Activated CD4-positive, alpha-beta T cell treated with anti-CD3 and anti-CD28 coated beads, Interleukin-2, amount 10 ng/mL, durations not matched to agents 24 days and 14 days (primary cell): ENCODE measurements at regions not wholly inside any gene's neighbourhood (a gene's known extent, or its start where the extent isn't known, plus 50 kb on each side); places are given as distances from the start of the nearest gene placed in this dataset.

Experiments used
- DNase-seq: peaks from one replicate; pipeline ENCODE4 v3.0.0; 2022
- H3K27ac Mint-ChIP-seq: one replicate; pipeline ENCODE4 v1.8.0; 2022; ENCODE audit warnings: mild to moderate bottlenecking, mixed read lengths
- H3K27me3 Mint-ChIP-seq: one replicate; pipeline ENCODE4 v1.8.0; 2022; ENCODE audit warnings: mixed read lengths
- H3K36me3 Mint-ChIP-seq: one replicate; pipeline ENCODE4 v1.8.0; 2022; ENCODE audit warnings: low read depth, mild to moderate bottlenecking, mixed read lengths
- H3K4me1 Mint-ChIP-seq: one replicate; pipeline ENCODE4 v1.8.0; 2021; ENCODE audit warnings: mixed read lengths
- H3K4me3 Mint-ChIP-seq: one replicate; pipeline ENCODE4 v1.8.0; 2022; ENCODE audit warnings: mild to moderate bottlenecking, moderate library complexity, mixed read lengths
- H3K9me3 Mint-ChIP-seq: one replicate; pipeline ENCODE4 v1.8.0; 2021; ENCODE audit warnings: mixed read lengths
- intact Hi-C: fragments of 100-400 bp; cut with micrococcal nuclease; formaldehyde crosslinking; loops from one replicate; pipeline ENCODE4 v1.15.1; 2023

DNA sequence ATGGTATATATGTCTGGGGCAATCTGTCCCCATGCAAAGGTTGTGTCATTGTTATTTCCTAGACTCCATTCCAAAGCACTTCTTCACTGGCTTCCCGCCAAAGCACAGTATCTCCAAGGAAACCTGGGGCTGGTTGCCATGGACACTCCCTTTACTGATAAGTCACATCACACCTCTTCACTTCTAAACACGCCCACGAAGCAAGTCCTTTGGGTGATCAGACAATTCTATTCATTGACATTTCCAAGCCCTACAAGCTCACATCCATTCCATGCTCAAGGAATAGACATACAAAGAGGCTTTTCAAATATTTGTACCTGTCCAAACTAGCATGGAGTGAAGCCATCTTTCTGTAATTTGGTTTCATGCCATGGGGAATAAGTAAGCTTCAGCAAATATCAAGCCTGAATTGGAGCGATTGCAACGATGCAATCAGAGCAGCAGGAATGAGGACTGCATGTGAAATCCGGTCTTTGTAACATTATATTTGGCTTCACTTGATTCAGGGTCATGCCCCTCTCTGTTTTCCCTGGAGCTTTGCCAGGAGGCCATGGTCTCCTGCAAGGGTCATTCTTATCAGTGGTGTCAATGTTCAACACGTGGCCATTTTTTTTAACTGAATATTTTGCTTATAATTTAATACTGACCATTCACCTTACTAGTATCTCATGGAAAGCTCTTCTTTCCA, 201.6 kb upstream of the TMC3 start:
- H3K4me1 Mint-ChIP-seq: no peaks in the 10 kb centered on the region
- H3K9me3 Mint-ChIP-seq: no peaks in the 10 kb centered on the region
- intact Hi-C loops: no loop called here
- no peaks in the 10 kb centered on the region for H3K36me3 Mint-ChIP-seq
- H3K27me3 Mint-ChIP-seq: peaks cover 9% of the 10 kb centered on the region
- no peak overlapping the region for H3K27ac Mint-ChIP-seq
- no peak for DNase-seq
- no peak overlapping the region for H3K4me3 Mint-ChIP-seq

DNA sequence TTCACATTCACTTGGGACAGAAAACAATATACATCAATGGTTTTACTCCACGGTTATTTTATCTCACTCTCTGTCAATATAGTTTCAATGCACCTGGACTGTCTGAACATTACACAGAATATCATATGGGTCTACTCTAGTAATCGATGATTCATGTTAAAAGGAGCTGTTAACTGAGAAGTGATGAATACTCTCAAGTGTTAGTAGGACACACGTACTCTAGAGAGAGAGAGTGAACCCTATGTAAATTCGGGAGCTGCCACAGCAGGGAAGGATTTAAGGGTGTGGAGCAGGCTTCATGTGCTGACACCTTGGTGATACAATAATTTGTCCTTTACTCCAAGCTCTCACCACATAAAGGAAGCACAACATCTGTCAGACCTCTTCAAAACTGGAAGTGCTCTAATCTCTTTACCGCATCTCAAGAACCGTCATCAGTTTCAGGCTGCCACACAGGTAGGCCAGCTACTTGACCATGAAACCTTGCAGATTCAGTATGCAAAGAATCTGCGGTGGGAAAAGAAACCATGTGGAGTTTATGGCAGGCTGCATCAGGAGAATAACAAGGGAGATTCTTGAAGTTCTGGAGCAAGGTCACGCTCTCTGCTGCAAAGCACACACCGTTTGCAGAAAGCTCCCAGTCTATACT, 199.2 kb upstream of the TMC3 start:
- Mint-ChIP-seq H3K4me3 (no peak overlapping the region), H3K27me3 (peaks cover 10% of the 10 kb centered on the region), H3K4me1 (no peaks in the 10 kb centered on the region), H3K36me3 (no peaks in the 10 kb centered on the region), H3K9me3 (no peaks in the 10 kb centered on the region), H3K27ac (no peak overlapping the region)
- DNase-seq: no peak
- intact Hi-C loops: no loop called here

DNA sequence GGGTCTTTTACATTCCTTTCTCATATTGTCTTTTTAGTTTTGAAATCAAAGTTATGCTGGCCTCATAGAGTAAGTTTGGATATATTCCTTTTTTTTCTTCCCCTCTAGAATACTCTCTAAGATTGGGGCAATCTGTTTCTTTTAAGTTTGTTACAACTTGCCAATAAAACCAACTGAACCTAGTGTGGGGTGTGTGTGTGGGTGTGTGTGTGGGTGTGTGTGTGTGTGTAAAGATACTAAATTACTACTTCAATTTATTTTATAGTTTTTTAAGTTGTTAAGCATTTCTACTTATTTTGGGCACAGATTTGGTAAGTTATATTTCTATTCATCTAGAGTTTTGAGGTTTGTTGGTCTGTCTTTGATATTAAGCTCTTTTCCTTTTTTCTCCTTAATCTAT, 198.2 kb upstream of the TMC3 start:
- no peak for DNase-seq
- intact Hi-C loops: no loop called here
- Mint-ChIP-seq H3K27ac (no peak overlapping the region), H3K4me3 (no peak overlapping the region), H3K9me3 (no peaks in the 10 kb centered on the region), H3K4me1 (no peaks in the 10 kb centered on the region), H3K36me3 (no peaks in the 10 kb centered on the region), H3K27me3 (peaks cover 10% of the 10 kb centered on the region)

DNA sequence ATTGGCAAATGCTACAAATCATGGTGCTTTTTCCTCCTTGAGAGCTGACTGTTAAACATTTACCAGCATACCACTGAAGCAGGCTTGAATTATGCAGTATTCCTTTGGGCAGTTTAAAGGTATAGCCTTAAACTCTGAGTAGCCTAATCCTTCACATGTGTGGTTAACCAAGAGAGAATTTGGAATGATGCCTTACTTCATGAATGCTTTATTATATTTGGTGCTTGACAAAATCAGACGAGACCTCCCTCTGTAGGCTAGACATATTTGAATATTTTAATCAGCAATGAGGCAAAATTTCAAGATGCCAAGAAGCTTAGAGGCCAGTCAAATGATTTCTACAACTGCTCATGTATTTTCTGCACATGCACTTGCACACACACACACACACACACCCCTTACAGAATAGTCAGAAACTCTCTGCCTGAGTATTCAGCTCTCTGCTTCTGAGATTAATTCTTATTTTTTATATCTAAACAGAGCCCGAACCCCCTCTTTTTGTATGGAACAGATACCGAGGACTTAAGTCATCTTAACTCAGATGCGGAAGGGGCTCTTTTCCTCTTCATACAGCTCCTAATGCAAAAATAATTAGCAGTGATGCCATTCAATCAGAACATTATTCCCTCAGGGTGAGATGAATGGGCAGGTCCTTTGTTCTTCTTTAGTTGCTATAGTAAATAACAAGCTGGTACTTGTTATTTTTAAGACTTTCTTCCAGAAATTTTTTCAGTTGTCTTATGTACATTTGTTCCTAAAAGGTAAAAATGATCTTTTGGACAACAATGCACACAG, 195.5 kb upstream of the TMC3 start:
- Mint-ChIP-seq H3K27me3 (peaks cover 8% of the 10 kb centered on the region), H3K9me3 (no peaks in the 10 kb centered on the region), H3K4me1 (no peaks in the 10 kb centered on the region), H3K4me3 (no peak overlapping the region), H3K36me3 (no peaks in the 10 kb centered on the region), H3K27ac (no peak overlapping the region)
- intact Hi-C loops: no loop called here
- DNase-seq: no peak

DNA sequence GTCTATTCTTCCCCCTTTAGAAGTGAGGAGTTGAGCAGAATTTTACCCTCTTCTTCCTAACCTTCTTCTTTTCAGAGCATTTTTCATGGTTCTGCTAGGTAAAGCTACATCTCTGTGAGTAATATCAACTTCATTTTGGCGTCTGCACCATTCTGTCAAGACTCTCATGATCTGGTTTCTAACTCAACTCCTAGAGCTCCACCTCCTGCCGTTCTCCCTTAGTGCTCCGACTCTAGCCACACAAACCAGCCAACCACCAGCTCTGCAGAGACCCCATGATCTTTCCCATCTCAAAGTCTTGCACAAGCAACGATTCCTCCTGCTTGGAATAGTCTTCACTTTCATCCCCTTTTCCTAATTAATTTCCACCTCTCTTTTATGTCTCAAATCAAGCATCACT, 193.9 kb upstream of the TMC3 start:
- H3K36me3 Mint-ChIP-seq: no peaks in the 10 kb centered on the region
- DNase-seq: no peak

DNA sequence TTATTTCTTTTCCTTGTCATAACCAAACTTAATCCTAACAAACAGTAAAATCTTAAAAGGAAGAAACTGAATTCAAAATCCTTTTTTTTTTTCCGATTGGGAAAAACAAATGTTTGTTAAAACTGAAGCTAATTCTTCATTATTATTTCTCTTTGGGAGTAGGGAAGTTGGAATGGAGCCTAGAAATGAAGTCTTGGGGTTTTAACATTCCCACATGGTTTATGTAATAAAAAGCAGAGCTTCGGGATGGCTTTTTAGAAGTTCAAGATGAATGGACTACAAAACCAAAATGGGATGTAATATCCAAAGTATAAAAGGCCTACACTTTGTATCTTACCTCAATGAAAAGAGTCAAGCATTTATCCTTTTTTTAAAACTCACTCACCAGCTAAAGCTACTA, 189.0 kb upstream of the TMC3 start:
- H3K9me3 Mint-ChIP-seq: no peaks in the 10 kb centered on the region
- H3K27me3 Mint-ChIP-seq: peaks cover 4% of the 10 kb centered on the region
- H3K4me3 Mint-ChIP-seq: no peak overlapping the region
- no peaks in the 10 kb centered on the region for H3K4me1 Mint-ChIP-seq
- H3K36me3 Mint-ChIP-seq: no peaks in the 10 kb centered on the region
- intact Hi-C loops: no loop called here
- H3K27ac Mint-ChIP-seq: no peak overlapping the region
- no peak for DNase-seq

More for the DNA sequence above, 193.9 kb upstream of the TMC3 start:
- H3K4me3 Mint-ChIP-seq: no peak overlapping the region
- no peaks in the 10 kb centered on the region for H3K4me1 Mint-ChIP-seq
- H3K9me3 Mint-ChIP-seq: no peaks in the 10 kb centered on the region
- intact Hi-C loops: no loop called here
- H3K27ac Mint-ChIP-seq: no peak overlapping the region
- H3K27me3 Mint-ChIP-seq: peaks cover 6% of the 10 kb centered on the region

DNA sequence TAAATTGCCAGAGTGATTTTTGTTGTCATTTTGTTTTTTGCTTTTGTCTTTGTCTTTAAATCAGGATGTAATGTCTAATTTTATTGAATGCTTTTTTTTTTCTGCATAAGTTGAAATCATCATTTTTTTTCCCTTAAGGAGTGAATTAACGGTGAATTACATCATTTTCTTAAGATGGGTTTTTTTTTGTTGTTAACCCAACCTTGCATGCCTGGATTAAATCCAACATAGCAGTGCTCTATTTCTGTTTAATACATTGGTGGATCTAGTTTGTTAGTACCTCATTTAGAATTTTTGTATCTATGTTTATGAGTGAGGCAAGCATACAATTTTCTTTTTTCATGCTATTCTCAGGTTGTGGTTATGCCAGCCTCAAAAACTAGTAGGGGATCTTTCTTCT, 186.4 kb upstream of the TMC3 start:
- Mint-ChIP-seq H3K27me3 (peaks cover 10% of the 10 kb centered on the region), H3K36me3 (no peaks in the 10 kb centered on the region), H3K9me3 (no peaks in the 10 kb centered on the region), H3K4me1 (no peaks in the 10 kb centered on the region), H3K4me3 (no peak overlapping the region), H3K27ac (no peak overlapping the region)
- DNase-seq: no peak
- intact Hi-C loops: no loop called here

DNA sequence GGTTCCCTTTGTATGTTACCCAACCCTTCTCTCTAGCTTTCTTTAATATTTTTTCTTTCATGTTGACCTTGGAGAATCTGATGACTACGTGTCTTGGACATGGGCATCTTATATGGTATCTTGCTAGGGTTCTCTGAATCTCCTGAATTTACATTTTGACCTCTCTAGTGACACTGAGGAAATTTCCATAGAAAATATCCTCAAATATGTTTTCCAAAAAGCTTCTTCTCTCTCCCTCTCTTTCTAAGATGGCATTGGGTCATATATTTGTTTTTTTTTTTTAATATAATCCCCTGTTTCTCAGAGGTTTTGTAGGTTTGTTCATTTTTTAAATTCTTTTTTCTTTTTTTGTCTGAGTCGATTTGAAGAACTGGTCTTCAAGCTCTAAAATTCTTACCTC, 184.0 kb upstream of the TMC3 start:
- no peaks in the 10 kb centered on the region for H3K36me3 Mint-ChIP-seq
- H3K4me1 Mint-ChIP-seq: no peaks in the 10 kb centered on the region
- no peaks in the 10 kb centered on the region for H3K9me3 Mint-ChIP-seq
- intact Hi-C loops: no loop called here
- H3K27ac Mint-ChIP-seq: no peak overlapping the region
- DNase-seq: no peak
- H3K27me3 Mint-ChIP-seq: peaks cover 13% of the 10 kb centered on the region
- H3K4me3 Mint-ChIP-seq: no peak overlapping the region

DNA sequence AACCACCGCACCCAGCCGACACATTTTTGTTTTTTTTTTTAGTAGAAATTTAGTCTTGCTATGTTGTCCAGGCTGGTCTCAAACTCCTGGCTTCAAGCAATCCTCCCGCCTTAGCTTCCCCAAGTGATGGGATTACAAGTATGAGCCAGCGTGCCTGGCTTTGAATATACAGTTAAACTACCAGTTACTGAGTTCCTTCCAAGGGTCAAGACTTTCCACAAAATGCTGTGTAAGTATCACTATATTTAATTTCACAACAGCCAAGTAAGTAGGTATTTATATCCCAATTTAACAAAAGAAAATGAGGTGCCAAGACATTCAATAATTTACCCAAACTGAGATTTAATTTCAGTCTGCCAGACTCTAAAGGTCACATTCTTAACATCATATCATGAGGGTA, 181.3 kb upstream of the TMC3 start:
- H3K4me3 Mint-ChIP-seq: no peak overlapping the region
- DNase-seq: no peak
- H3K4me1 Mint-ChIP-seq: no peaks in the 10 kb centered on the region
- H3K27me3 Mint-ChIP-seq: peaks cover 14% of the 10 kb centered on the region
- no peaks in the 10 kb centered on the region for H3K36me3 Mint-ChIP-seq
- H3K27ac Mint-ChIP-seq: no peak overlapping the region
- no peaks in the 10 kb centered on the region for H3K9me3 Mint-ChIP-seq
- intact Hi-C loops: no loop called here

DNA sequence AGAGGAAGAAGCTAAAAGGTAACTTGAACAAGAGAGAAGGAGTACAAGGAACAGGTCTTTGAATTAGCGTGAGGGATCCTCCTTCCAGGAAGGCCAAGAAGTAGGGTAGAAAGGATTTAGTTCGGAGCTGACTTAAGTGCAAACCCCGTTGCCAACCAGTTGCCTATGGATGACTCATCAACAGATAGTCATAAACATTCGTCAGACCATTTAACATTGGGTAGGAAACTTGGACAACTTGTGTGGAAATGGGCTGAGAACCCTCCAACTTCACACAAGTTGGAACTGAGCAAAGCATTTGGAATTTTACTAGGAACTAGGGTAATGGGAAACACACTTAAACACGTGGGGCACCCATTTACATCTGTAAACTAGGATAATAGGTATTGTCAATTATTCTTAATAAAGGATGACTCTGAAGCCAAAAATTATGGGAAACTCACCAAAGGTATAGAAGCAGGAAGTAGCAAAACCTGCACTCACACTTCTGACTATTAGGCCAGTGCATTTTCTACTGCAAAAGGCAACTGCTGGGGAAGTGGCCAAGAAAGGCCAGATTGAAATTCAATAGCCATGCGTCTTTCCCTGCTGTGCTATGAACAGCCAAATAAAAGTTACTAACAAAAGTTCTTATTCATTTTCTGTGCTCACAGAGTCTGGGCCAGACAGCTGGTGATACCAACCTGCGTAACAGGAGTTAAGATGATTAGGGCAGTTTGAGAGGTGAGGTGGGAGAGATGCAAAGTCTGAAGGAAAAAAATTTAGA, 174.5 kb upstream of the TMC3 start:
- intact Hi-C loops: no loop called here
- H3K9me3 Mint-ChIP-seq: no peaks in the 10 kb centered on the region

DNA sequence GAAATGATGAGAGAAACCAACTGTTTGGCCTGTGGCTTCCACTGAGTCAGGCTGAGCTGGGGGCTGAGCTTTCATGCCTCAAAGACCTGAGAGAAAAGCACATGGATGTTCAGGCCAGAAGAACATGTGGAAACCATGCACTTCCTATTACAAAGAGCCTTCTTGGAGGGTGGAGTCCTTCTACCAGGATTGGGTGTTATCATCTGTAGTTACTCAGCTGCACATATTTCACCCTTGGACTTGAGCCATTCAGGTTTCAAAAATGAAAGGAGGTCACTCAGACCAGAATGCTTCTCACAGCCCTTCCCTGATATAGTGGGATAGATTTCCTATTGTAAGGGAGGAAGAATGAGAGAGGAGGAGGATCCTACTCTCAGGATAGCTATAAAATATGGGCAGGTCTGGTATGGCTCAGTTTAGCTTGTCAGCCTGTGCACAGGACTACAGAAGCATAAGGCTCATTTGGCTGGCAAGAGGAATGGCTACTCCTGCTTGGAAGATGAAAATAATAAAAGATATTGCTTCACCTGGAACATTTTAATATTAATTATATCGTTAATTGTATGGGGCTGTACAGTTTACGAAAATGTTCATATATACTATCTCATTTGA, 173.6 kb upstream of the TMC3 start:
- Mint-ChIP-seq H3K9me3 (no peaks in the 10 kb centered on the region), H3K27me3 (peaks cover 2% of the 10 kb centered on the region), H3K36me3 (no peaks in the 10 kb centered on the region), H3K27ac (no peak overlapping the region), H3K4me1 (no peaks in the 10 kb centered on the region), H3K4me3 (no peak overlapping the region)
- no peak for DNase-seq
- intact Hi-C loops: no loop called here

More for the DNA sequence above, 174.5 kb upstream of the TMC3 start:
- no peak overlapping the region for H3K27ac Mint-ChIP-seq
- peaks cover 6% of the 10 kb centered on the region for H3K27me3 Mint-ChIP-seq
- H3K36me3 Mint-ChIP-seq: no peaks in the 10 kb centered on the region
- no peak for DNase-seq
- H3K4me3 Mint-ChIP-seq: no peak overlapping the region
- H3K4me1 Mint-ChIP-seq: no peaks in the 10 kb centered on the region

DNA sequence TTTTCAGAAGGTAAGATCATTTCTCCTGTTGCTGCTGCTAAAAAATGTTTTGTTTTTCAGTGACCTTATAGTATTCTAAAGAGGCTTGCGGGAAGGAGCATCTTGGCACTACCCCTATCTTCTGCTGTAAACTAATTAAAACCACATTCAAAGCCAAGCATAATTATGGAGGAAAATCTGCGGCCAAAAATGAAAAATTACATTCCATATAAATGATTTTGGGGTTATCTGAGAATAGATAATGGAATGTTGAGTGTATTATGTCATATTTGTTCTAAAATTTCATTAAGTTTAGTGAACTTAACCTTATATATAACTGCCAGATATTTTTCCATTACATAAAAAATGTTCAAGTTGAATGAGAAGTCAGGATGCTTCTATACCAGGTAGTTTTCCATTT, 170.4 kb upstream of the TMC3 start:
- Mint-ChIP-seq H3K4me3 (no peak overlapping the region), H3K27ac (no peak overlapping the region), H3K36me3 (no peaks in the 10 kb centered on the region), H3K4me1 (no peaks in the 10 kb centered on the region), H3K9me3 (no peaks in the 10 kb centered on the region), H3K27me3 (peaks cover 4% of the 10 kb centered on the region)
- no peak for DNase-seq
- intact Hi-C loops: no loop called here

DNA sequence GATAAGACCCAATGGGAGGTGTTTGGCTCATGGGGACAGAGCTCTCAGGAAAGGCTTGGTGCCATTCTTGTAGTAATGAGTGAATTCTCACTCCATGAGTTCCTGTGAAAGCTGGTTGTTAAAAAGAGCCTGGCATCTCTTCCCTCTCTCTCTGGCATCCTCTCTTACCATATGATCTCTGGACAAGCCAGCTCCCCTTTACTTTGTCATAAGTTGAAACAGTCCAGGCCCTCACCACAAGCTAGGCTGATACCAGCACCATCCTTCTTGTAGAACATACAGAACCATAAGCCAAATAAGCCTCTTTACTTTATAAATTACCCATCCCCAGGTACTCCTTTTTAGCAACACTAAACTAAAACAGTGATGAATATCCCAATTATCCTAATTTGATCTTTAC, 166.9 kb upstream of the TMC3 start:
- no peak for DNase-seq
- no peaks in the 10 kb centered on the region for H3K36me3 Mint-ChIP-seq
- H3K27me3 Mint-ChIP-seq: peaks cover 18% of the 10 kb centered on the region
- no peaks in the 10 kb centered on the region for H3K4me1 Mint-ChIP-seq
- H3K4me3 Mint-ChIP-seq: no peak overlapping the region
- intact Hi-C loops: no loop called here
- no peak overlapping the region for H3K27ac Mint-ChIP-seq
- H3K9me3 Mint-ChIP-seq: no peaks in the 10 kb centered on the region
